ENCODE measurements at regions not wholly inside any gene's neighbourhood (a gene's known extent, or its start where the extent isn't known, plus 50 kb on each side); places are given as distances from the start of the nearest gene placed in this dataset.

DNA sequence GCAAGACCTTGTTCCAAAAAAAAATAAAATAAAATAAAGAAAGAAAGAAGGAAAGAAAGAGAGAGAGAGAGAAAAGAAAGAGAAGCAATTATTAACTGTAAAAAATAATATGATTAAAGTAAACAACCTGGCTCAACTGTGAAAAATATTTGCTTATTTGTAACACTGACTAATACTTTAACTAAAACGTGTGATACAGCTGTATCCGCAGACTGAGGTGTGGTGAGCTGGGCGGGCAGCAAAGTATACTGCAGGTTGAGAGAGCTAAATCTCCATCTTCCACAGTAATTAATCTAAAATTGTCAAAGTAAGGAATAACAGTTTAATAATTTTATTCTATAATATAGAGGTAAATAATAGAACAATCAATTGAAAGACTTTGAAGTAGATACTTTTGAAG is 145.5 kb upstream of the FAM241A start (continued):
- TF ChIP-seq AFF4 (CRISPR knock-in tag; IDR thresholded peaks at IDR 0.05): no peak

- intact Hi-C loops (cut with micrococcal nuclease) (no loop called here), in situ Hi-C loops (cut with MboI) (no loop called here)
- TF ChIP-seq CREB1 (IDR thresholded peaks at IDR 0.05) (no peak), CREB1 (CRISPR knock-in tag; IDR thresholded peaks at IDR 0.05) (no peak), ZNF584 (CRISPR knock-in tag; IDR thresholded peaks at IDR 0.05; ENCODE audit: low read depth) (no peak), SRSF7 (optimal IDR thresholded peaks at IDR 0.05; ENCODE audit: low read depth, low read length) (no peak), ZNF184 (CRISPR knock-in tag; IDR thresholded peaks at IDR 0.05) (no peak), RBBP5 (IDR thresholded peaks at IDR 0.05; ENCODE audit: borderline replicate concordance, insufficient read depth, low read length, poor library complexity, severe bottlenecking) (no peak), EHMT2 (IDR thresholded peaks at IDR 0.05) (no peak), ID3 (CRISPR knock-in tag; IDR thresholded peaks at IDR 0.05) (no peak), ID3 (tag; IDR thresholded peaks at IDR 0.05) (no peak), NFE2 (IDR thresholded peaks at IDR 0.05; ENCODE audit: low read depth) (no peak), NR3C1 (CRISPR knock-in tag; IDR thresholded peaks at IDR 0.05) (no peak), NFIX (CRISPR knock-in tag; IDR thresholded peaks at IDR 0.05; ENCODE audit: low read depth) (no peak), C11orf30 (IDR thresholded peaks at IDR 0.05; ENCODE audit: low read depth) (no peak), ATF7 (IDR thresholded peaks at IDR 0.05) (no peak), CEBPB (tag; IDR thresholded peaks at IDR 0.05) (no peak)
- TF ChIP-seq, protein P1, sequence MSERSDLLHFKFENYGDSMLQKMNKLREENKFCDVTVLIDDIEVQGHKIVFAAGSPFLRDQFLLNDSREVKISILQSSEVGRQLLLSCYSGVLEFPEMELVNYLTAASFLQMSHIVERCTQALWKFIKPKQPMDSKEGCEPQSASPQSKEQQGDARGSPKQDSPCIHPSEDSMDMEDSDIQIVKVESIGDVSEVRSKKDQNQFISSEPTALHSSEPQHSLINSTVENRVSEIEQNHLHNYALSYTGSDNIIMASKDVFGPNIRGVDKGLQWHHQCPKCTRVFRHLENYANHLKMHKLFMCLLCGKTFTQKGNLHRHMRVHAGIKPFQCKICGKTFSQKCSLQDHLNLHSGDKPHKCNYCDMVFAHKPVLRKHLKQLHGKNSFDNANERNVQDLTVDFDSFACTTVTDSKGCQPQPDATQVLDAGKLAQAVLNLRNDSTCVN (CRISPR knock-in tag; IDR thresholded peaks at IDR 0.05): no peak
- Histone ChIP-seq H3K79me2 (ENCODE audit: control insufficient read depth, insufficient read depth, low read length) (no peaks in the 10 kb centered on the region), H4K20me1 (replicated peaks; ENCODE audit: control insufficient read depth, insufficient read depth, low read length) (no peaks in the 10 kb centered on the region), H3K9ac (ENCODE audit: insufficient read depth in 1 of 2, low read depth in 2 of 2, low read length in 2 of 2) (no peak overlapping the region), H3K4me3 (no peak overlapping the region), H3K9me3 (replicated peaks; ENCODE audit: control insufficient read depth, insufficient read depth, low read depth, low read length) (no peaks in the 10 kb centered on the region), H2AFZ (ENCODE audit: low read depth, low read length) (no peak overlapping the region), H3K4me1 (replicated peaks in 1 of 2; ENCODE audit: control insufficient read depth in 2 of 2, insufficient read depth in 2 of 2, low read length in 2 of 2) (no peaks in the 10 kb centered on the region), H3K4me2 (ENCODE audit: insufficient read depth, low read length) (no peak overlapping the region), H3K36me3 (ENCODE audit: control insufficient read depth, insufficient read depth, low read length) (no peaks in the 10 kb centered on the region), H3K27me3 (ENCODE audit: control insufficient read depth in 2 of 2, insufficient read depth in 2 of 2, low read length in 2 of 2) (no peaks in the 10 kb centered on the region), H3K27ac (ENCODE audit: extremely low read depth, low read depth, low read length) (no peak overlapping the region), H3K9me1 (ENCODE audit: control insufficient read depth, insufficient read depth, low read length) (no peaks in the 10 kb centered on the region)
- ChIA-PET POLR2A (no interaction called here), CTCF (ENCODE audit: low intra/inter-chr PET ratio) (no interaction called here)
- DNase-seq (ENCODE audit: extremely low read depth in 1 of 4, low spot score in 3 of 4): no peak
- BruUV-seq (replicated peaks): no TSS peak
- no peak for ATAC-seq
- no peak for FAIRE-seq
- 0% methylated on average over 1 of the region's 1 CpG for WGBS (ENCODE audit: insufficient coverage, low coverage, missing lambda C conversion rate)
Observed at GRCh38 chr4:112001041-112001440, 144.2 kb upstream of the FAM241A start.
